Liver (tissue), 3 donors: ENCODE measurements at regions not wholly inside any gene's neighbourhood (a gene's known extent, or its start where the extent isn't known, plus 50 kb on each side); places are given as distances from the start of the nearest gene placed in this dataset.

Experiments used
- EGR1 ChIP-seq, 2 donors: IDR thresholded peaks; 2 replicates each; pipeline ENCODE4 v1.6.1; 2016 to 2018; ENCODE audit warnings: antibody characterized with exemption in 2 of 2, low read depth in 2 of 2
- FOXA1 ChIP-seq: IDR thresholded peaks from 2 replicates; pipeline ENCODE4 v1.6.1; 2016; ENCODE audit warnings: antibody characterized with exemption
- FOXA2 ChIP-seq: IDR thresholded peaks from 2 replicates; pipeline ENCODE4 v1.6.1; 2016; ENCODE audit warnings: antibody characterized with exemption
- GABPA ChIP-seq, 2 donors: IDR thresholded peaks in 1 of 2; conservative IDR thresholded peaks in 1 of 2; 2 replicates each; pipeline ENCODE4 v1.6.1; 2016; ENCODE audit warnings: antibody characterized with exemption in 2 of 2, mild to moderate bottlenecking in 1 of 2, moderate library complexity in 1 of 2
- JUND ChIP-seq, 2 donors: IDR thresholded peaks; 2 replicates each; pipeline ENCODE4 v1.6.1; 2016; ENCODE audit warnings: antibody characterized with exemption in 2 of 2
- NR2F2 ChIP-seq: IDR thresholded peaks from 2 replicates; pipeline ENCODE4 v1.6.1; 2016; ENCODE audit warnings: antibody characterized with exemption
- RAD21 ChIP-seq, 2 donors: IDR thresholded peaks; 2 replicates each; pipeline ENCODE4 v1.6.1; 2016; ENCODE audit warnings: antibody characterized with exemption in 2 of 2, mild to moderate bottlenecking in 2 of 2
- SP1 ChIP-seq: IDR thresholded peaks from 2 replicates; pipeline ENCODE4 v1.6.1; 2018; ENCODE audit warnings: antibody characterized with exemption, mild to moderate bottlenecking
- TAF1 ChIP-seq: conservative IDR thresholded peaks from 2 replicates; pipeline ENCODE4 v1.6.1; 2016; ENCODE audit warnings: antibody characterized with exemption, mild to moderate bottlenecking
- YY1 ChIP-seq: IDR thresholded peaks from 2 replicates; pipeline ENCODE4 v1.6.1; 2016; ENCODE audit warnings: antibody characterized with exemption, mild to moderate bottlenecking
- TF ChIP-seq, protein P1 (sequence below): fragments of 150-350 bp; IDR thresholded peaks from 2 replicates; pipeline ENCODE4 v1.5.1; 2017; ENCODE audit warnings: improper control_type of control experiment, low read depth, low read length; ENCODE audit not compliant: missing input control
- TF ChIP-seq, protein P2 (sequence below): IDR thresholded peaks from 2 replicates; pipeline ENCODE4 v1.6.1; 2016; ENCODE audit warnings: antibody characterized with exemption
- TF ChIP-seq, protein P3 (sequence below): IDR thresholded peaks from 2 replicates; pipeline ENCODE4 v1.6.1; 2016; ENCODE audit warnings: antibody characterized with exemption, mild to moderate bottlenecking
- TF ChIP-seq, protein P4 (sequence below): IDR thresholded peaks from 2 replicates; pipeline ENCODE4 v1.6.1; 2016; ENCODE audit warnings: antibody characterized with exemption
- donor health status: healthy.
- donor health status: healthy.

DNA sequence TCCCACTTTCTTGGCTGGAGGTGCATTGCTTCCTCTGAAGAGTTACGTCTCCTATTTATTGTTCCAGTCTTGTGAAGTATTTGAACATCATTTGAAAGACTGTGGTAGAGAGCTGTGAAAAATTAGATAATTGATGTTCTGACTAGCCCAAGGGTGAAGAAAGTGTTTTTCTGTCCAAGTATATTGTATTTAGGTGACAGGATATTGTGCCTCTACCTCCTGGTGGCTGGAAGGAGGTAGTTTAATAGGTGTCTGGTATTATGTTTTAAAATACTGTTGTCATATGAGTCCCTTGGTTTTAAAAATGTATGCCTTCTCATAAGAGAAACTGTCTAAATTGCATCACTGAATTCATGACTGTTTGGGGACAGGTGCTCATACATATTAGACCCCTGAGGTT lies 226.0 kb downstream of the SPRY1 start:
- TF ChIP-seq FOXA2 (no peak), TAF1 (no peak), YY1 (no peak), RAD21 (IDR thresholded peaks at IDR 0.05) (peak in 1 of 2 donors; percentile 27), FOXA1 (no peak), SP1 (no peak), NR2F2 (no peak), EGR1 (IDR thresholded peaks at IDR 0.05; ENCODE audit: low read depth in 2 of 2) (no peak), JUND (IDR thresholded peaks at IDR 0.05) (no peak), GABPA (IDR thresholded peaks at IDR 0.05 in 1 of 2, conservative IDR thresholded peaks at IDR 0.05 in 1 of 2) (no peak)
- TF ChIP-seq, protein P1, sequence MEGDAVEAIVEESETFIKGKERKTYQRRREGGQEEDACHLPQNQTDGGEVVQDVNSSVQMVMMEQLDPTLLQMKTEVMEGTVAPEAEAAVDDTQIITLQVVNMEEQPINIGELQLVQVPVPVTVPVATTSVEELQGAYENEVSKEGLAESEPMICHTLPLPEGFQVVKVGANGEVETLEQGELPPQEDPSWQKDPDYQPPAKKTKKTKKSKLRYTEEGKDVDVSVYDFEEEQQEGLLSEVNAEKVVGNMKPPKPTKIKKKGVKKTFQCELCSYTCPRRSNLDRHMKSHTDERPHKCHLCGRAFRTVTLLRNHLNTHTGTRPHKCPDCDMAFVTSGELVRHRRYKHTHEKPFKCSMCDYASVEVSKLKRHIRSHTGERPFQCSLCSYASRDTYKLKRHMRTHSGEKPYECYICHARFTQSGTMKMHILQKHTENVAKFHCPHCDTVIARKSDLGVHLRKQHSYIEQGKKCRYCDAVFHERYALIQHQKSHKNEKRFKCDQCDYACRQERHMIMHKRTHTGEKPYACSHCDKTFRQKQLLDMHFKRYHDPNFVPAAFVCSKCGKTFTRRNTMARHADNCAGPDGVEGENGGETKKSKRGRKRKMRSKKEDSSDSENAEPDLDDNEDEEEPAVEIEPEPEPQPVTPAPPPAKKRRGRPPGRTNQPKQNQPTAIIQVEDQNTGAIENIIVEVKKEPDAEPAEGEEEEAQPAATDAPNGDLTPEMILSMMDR = no peak
- TF ChIP-seq, protein P2, sequence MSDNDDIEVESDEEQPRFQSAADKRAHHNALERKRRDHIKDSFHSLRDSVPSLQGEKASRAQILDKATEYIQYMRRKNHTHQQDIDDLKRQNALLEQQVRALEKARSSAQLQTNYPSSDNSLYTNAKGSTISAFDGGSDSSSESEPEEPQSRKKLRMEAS = no peak
- TF ChIP-seq, protein P3, sequence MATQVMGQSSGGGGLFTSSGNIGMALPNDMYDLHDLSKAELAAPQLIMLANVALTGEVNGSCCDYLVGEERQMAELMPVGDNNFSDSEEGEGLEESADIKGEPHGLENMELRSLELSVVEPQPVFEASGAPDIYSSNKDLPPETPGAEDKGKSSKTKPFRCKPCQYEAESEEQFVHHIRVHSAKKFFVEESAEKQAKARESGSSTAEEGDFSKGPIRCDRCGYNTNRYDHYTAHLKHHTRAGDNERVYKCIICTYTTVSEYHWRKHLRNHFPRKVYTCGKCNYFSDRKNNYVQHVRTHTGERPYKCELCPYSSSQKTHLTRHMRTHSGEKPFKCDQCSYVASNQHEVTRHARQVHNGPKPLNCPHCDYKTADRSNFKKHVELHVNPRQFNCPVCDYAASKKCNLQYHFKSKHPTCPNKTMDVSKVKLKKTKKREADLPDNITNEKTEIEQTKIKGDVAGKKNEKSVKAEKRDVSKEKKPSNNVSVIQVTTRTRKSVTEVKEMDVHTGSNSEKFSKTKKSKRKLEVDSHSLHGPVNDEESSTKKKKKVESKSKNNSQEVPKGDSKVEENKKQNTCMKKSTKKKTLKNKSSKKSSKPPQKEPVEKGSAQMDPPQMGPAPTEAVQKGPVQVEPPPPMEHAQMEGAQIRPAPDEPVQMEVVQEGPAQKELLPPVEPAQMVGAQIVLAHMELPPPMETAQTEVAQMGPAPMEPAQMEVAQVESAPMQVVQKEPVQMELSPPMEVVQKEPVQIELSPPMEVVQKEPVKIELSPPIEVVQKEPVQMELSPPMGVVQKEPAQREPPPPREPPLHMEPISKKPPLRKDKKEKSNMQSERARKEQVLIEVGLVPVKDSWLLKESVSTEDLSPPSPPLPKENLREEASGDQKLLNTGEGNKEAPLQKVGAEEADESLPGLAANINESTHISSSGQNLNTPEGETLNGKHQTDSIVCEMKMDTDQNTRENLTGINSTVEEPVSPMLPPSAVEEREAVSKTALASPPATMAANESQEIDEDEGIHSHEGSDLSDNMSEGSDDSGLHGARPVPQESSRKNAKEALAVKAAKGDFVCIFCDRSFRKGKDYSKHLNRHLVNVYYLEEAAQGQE = no peak
- TF ChIP-seq, protein P4, sequence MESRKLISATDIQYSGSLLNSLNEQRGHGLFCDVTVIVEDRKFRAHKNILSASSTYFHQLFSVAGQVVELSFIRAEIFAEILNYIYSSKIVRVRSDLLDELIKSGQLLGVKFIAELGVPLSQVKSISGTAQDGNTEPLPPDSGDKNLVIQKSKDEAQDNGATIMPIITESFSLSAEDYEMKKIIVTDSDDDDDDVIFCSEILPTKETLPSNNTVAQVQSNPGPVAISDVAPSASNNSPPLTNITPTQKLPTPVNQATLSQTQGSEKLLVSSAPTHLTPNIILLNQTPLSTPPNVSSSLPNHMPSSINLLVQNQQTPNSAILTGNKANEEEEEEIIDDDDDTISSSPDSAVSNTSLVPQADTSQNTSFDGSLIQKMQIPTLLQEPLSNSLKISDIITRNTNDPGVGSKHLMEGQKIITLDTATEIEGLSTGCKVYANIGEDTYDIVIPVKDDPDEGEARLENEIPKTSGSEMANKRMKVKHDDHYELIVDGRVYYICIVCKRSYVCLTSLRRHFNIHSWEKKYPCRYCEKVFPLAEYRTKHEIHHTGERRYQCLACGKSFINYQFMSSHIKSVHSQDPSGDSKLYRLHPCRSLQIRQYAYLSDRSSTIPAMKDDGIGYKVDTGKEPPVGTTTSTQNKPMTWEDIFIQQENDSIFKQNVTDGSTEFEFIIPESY = no peak
